Urothelium cell line (cell line): ENCODE measurements at regions not wholly inside any gene's neighbourhood (a gene's known extent, or its start where the extent isn't known, plus 50 kb on each side); places are given as distances from the start of the nearest gene placed in this dataset.

Experiments used
- DNase-seq: peaks from one replicate; pipeline ENCODE4 v3.0.0; 2011; ENCODE audit warnings: low spot score, mixed read lengths
- FAIRE-seq: peaks from 2 replicates; lab custom pipeline; 2011; peaks lifted over from hg19 to GRCh38; lab: Jason Lieb, UNC

GRCh38 chr4:181739031-181739430 is 504.2 kb upstream of the TENM3 start:
- FAIRE-seq (no peak), DNase-seq (no peak)

- DNase-seq = no peak
- FAIRE-seq = no peak
These were observed 501.7 kb upstream of the TENM3 start for GRCh38 chr4:181741513-181741912.

- FAIRE-seq = no peak
These were observed 497.1 kb upstream of the TENM3 start for GRCh38 chr4:181745933-181746625.

GRCh38 chr4:181748581-181748980 is 494.6 kb upstream of the TENM3 start:
- DNase-seq (no peak), FAIRE-seq (no peak)

More at GRCh38 chr4:181745933-181746625, 497.1 kb upstream of the TENM3 start:
- DNase-seq = no peak

GRCh38 chr4:181752516-181752915 is 490.7 kb upstream of the TENM3 start:
- DNase-seq = no peak
- no peak for FAIRE-seq

GRCh38 chr4:181753207-181753606 is 490.0 kb upstream of the TENM3 start:
- DNase-seq (no peak), FAIRE-seq (no peak)

GRCh38 chr4:181755846-181756245 is 487.4 kb upstream of the TENM3 start:
- DNase-seq (no peak), FAIRE-seq (no peak)

GRCh38 chr4:181756451-181757095 is 486.6 kb upstream of the TENM3 start:
- DNase-seq (no peak), FAIRE-seq (no peak)

GRCh38 chr4:181757098-181757497 is 486.1 kb upstream of the TENM3 start:
- DNase-seq = no peak
- no peak for FAIRE-seq

GRCh38 chr4:181757910-181758660 is 485.1 kb upstream of the TENM3 start:
- no peak for FAIRE-seq

GRCh38 chr4:181760560-181760959 is 482.6 kb upstream of the TENM3 start:
- DNase-seq = no peak
- no peak for FAIRE-seq

More at GRCh38 chr4:181757910-181758660, 485.1 kb upstream of the TENM3 start:
- no peak for DNase-seq

GRCh38 chr4:181761156-181761555 is 482.0 kb upstream of the TENM3 start:
- FAIRE-seq (no peak), DNase-seq (no peak)

GRCh38 chr4:181766061-181766548 is 477.1 kb upstream of the TENM3 start:
- DNase-seq (no peak), FAIRE-seq (no peak)

GRCh38 chr4:181770971-181771370 is 472.2 kb upstream of the TENM3 start:
- FAIRE-seq (no peak), DNase-seq (no peak)

- no peak for FAIRE-seq
- no peak for DNase-seq
These were observed 467.9 kb upstream of the TENM3 start for GRCh38 chr4:181775298-181775697.

- FAIRE-seq (no peak), DNase-seq (no peak)
These were observed 466.7 kb upstream of the TENM3 start for GRCh38 chr4:181776264-181777054.

GRCh38 chr4:181777518-181777917 is 465.7 kb upstream of the TENM3 start:
- FAIRE-seq (no peak), DNase-seq (no peak)

GRCh38 chr4:181784881-181785280 is 458.3 kb upstream of the TENM3 start:
- DNase-seq (no peak), FAIRE-seq (no peak)

- FAIRE-seq = no peak
- DNase-seq = no peak
These were observed 450.6 kb upstream of the TENM3 start for GRCh38 chr4:181792641-181793040.

GRCh38 chr4:181793096-181793495 is 450.1 kb upstream of the TENM3 start:
- FAIRE-seq (no peak), DNase-seq (no peak)

- DNase-seq (peak; percentile 40), FAIRE-seq (no peak)
These were observed 446.7 kb upstream of the TENM3 start for GRCh38 chr4:181796502-181796901.
